Endothelial cell of umbilical vein (primary cell): ENCODE measurements at regions not wholly inside any gene's neighbourhood (a gene's known extent, or its start where the extent isn't known, plus 50 kb on each side); places are given as distances from the start of the nearest gene placed in this dataset.

Experiments used
- EZH2 ChIP-seq: IDR thresholded peaks from 2 replicates; pipeline ENCODE4 v1.6.1; 2012; ENCODE audit warnings: borderline replicate concordance, low read depth, mild to moderate bottlenecking, moderate library complexity, low read length, inconsistent platforms; ENCODE audit not compliant: severe bottlenecking
- GATA2 ChIP-seq: IDR thresholded peaks from 2 replicates; pipeline ENCODE4 v1.7.0; 2011; ENCODE audit warnings: low read depth, mild to moderate bottlenecking, moderate library complexity, mixed read lengths, low read length; ENCODE audit not compliant: insufficient read length, insufficient read depth
- POLR2A ChIP-seq: IDR thresholded peaks from 2 replicates; pipeline ENCODE4 v1.6.1; 2012; ENCODE audit warnings: low read depth, mild to moderate bottlenecking, control low read depth, low read length
- TF ChIP-seq, protein P1 (sequence below), 2 donors: IDR thresholded peaks; 1 replicate in 1 of 2; 2 replicates in 1 of 2; pipeline ENCODE4 v1.5.1; 2011; ENCODE audit warnings: low read length in 2 of 2, mild to moderate bottlenecking in 2 of 2, moderate library complexity in 2 of 2, control low read depth in 1 of 2, inconsistent platforms in 1 of 2, low read depth in 1 of 2; ENCODE audit not compliant: insufficient read depth in 1 of 2; ENCODE audit errors: extremely low read depth in 1 of 2

DNA sequence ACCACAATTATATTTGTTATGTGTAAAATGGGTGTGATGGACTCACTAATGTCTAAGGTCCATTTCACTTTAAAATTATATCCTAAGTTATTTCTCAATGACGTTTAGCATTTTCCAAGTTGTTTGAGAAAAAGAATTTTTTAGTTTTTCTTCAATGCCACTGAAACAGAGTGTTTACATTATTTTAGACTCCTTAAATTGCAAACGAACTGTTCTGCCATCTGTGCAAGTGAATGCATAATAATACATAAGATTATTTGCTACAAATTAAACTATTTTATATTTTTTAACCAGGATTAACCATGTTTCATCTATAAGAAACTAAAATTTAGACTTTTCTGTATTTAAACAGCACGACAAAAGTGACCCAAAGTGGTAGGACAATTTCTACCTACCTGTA is 425.4 kb downstream of the NDFIP2 start:
- TF ChIP-seq POLR2A, result no peak
- TF ChIP-seq, protein P1, sequence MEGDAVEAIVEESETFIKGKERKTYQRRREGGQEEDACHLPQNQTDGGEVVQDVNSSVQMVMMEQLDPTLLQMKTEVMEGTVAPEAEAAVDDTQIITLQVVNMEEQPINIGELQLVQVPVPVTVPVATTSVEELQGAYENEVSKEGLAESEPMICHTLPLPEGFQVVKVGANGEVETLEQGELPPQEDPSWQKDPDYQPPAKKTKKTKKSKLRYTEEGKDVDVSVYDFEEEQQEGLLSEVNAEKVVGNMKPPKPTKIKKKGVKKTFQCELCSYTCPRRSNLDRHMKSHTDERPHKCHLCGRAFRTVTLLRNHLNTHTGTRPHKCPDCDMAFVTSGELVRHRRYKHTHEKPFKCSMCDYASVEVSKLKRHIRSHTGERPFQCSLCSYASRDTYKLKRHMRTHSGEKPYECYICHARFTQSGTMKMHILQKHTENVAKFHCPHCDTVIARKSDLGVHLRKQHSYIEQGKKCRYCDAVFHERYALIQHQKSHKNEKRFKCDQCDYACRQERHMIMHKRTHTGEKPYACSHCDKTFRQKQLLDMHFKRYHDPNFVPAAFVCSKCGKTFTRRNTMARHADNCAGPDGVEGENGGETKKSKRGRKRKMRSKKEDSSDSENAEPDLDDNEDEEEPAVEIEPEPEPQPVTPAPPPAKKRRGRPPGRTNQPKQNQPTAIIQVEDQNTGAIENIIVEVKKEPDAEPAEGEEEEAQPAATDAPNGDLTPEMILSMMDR (IDR thresholded peaks at IDR 0.05; ENCODE audit: extremely low read depth in 1 of 2, insufficient read depth in 1 of 2, low read depth in 1 of 2, low read length in 2 of 2), result no peak
- no peak for TF ChIP-seq EZH2
- TF ChIP-seq GATA2, result no peak
